ENCODE measurements at regions not wholly inside any gene's neighbourhood (a gene's known extent, or its start where the extent isn't known, plus 50 kb on each side); places are given as distances from the start of the nearest gene placed in this dataset.

DNA sequence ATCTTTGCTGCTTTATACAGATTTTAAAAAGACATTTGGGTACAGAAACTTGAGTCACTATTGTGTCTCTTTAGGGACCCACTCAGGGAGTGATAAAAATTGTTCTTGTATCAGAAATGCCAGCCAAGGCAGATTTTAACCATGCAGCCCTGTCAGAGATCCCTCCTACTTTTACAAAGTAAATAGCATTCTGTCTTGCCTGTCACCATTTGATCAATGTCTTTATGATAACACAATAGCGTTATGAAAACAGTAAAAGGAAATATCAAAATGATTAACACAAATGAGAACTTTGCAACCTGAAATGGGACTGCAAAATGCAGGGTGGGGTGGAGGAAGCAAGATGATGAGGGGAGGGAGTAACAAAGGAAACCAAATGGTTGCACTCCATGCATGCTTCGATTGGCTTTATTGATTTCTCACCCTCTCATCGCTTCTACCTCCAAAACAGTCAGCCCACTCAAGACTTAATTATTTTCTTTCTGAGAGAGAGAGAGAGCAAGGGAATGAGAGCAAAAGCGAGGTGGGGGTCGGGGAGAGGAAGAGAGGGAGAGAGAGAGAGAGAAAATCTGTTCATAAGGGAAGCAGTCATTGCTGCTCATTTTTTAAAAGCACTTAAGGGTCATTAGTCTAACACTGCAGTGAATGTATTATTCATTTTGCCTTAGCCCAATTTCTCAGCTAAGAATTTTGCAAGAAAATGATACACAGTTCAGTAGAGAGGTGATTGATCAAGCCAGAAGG is 576.5 kb downstream of the CSNK1G3 start:
- no peak for DNase-seq

DNA sequence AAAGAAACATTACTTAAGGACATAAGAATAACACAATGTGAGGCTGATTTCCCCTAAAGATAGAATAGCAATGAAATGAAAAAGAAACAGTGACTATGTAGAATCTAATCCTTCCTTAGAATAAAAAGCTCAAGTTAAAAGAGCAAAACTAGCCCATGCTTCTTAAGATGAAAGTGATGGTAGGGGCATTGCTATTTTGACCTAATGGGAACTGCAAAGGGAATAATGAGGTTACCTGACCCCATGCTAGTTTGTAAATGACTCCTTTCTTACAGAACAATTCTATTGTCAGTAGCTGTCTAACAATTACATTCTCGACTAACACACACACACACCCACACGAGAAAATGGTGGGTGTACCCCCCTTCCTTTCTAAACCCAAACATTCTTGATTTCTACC is 575.8 kb downstream of the CSNK1G3 start:
- no peak for DNase-seq

DNA sequence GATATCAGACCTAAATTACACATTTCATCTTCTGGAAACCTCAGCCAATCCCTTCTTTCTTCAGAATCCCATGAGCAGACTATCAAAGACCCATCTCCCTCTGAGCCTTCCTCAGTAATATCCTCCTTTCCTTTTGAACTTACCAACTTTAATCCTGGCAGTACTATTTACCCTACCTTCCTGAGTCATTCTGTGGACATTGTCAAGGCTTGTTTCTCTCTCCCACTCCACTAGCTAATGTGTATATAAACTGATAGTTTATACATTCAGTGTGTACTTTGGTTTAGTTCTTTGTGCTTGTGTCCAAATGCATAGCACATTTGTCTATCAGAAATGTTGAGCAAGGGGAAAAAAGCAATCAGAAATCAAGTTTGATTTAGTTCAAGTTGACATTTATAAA is 568.3 kb downstream of the CSNK1G3 start:
- DNase-seq = no peak

DNA sequence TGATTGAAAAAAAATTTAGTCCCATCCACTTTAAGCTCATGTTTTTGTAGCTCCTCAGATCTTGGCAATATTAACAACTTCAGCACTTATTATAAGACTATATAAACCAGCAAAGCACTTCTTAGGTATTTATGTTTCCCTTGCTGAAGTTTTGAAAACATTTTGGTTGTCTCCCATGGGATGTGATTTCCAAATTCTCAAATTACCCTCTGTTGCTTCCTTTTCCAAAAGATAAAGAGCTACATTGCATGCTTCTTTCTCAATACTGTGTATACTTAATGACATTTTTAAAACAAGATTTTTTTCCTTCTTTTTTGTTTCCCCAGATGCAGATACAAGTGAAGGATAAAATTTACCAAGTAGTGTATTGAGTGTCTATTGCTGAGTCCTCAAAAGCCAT is 567.1 kb downstream of the CSNK1G3 start:
- no peak for DNase-seq

DNA sequence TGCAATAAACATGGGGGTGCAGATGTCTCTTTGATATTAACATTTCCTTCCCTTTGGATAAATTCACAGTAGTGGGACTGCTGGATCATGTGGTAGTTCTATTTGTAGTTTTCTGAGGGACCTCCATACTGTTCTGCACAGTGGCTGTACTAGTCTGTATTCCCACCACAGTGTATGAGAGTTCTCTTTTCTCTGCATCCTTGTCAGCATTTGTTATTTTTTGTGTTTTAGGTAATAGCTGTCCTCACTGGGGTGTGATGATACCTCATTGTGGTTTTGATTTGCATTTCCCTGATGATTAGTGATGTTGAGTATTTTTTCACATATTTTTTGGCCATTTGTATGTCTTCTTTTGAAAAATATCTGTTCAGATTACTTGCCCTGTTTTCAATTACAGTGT is 562.5 kb downstream of the CSNK1G3 start:
- DNase-seq = no peak

DNA sequence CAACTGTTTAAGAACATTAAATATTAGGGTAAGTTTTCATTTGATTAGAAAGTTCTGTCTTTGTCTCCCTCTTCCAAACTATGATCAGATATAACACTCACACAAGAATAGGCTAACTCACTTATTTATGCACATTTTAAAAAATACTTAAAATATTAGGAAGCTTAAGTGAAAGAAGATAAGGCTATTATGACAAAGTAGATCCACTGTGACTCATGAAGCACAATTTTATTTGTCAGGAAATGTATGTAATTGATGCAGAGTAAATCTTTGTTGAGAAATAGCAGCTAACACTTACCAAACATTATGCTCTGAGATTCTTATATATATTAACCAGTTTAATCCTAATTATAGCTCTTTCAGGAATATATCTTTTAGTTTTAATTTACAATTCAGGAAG is 560.6 kb downstream of the CSNK1G3 start:
- no peak for DNase-seq

DNA sequence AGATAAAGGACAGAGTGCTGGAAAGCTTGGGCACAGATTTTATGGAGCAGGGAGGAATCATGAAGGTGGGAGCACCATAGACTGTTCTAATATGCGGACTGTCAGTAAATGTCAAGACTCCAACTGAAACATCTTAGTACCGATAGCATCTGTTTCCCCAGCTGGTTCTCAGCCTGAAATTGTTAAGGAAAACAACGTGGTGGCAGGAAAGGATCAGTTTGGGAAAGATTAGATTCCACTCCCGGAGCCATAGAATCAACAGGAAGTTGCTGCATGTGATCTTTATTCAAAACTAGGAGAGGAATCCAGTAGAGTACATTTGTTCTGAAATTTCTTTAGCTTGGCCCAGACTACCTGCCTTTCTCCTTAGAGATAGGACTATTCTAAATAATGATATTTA is 559.1 kb downstream of the CSNK1G3 start:
- no peak for DNase-seq

DNA sequence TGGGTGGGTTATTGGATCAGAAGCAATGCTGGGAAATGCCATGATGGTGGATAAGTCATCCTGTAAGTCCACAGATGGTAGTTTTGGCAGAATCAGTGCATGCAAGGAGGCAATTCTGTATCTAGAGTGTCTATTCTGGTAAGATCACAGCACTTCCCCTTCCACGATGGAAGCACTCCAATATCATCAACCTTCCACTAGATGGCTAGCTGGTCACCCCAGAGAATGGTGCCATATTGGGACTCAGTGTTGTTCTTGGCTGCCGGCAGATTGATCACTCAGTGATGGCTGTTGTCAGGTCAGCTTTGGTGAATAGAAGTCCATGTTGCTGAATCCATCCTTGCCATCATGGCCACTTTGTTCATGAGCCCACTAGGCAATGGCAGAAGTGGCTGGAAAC is 553.5 kb downstream of the CSNK1G3 start:
- no peak for DNase-seq

DNA sequence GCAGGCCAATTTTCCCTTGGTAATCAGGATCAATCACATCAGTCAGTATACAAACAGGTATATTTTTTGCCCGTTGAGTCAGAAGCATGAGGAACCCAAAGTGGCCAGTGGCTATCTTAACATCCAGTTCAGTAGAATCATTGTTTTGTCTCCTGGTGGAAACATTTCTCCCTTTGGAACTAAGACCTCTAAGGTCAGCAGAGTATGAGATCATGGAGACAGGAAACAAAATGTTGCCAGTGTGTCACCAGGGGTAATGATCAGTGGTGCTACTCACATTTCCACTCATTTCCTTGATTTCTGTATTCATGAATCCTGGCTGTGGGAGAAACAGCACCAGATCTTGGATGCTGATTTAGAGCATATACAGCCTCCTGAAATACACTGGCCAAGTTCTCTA is 553.0 kb downstream of the CSNK1G3 start:
- DNase-seq = no peak

DNA sequence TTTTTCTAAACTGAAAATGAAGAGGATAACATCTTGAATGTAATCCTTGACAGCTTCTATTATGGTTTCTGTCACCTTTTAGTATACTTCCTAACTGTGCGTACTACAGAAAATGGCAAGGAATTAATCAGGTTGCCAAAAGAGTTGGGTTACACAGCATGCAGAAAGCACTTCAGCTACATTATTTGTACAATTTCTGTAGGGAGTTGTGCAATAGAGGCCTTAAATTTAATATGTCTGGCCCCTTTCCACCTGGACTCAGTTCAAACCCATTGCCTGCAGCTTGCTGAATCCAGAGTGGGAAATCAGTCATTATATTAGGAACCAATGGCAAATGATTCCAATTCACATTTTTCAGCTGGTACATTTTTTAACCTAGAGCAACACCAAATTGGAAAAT is 549.7 kb downstream of the CSNK1G3 start:
- no peak for DNase-seq

DNA sequence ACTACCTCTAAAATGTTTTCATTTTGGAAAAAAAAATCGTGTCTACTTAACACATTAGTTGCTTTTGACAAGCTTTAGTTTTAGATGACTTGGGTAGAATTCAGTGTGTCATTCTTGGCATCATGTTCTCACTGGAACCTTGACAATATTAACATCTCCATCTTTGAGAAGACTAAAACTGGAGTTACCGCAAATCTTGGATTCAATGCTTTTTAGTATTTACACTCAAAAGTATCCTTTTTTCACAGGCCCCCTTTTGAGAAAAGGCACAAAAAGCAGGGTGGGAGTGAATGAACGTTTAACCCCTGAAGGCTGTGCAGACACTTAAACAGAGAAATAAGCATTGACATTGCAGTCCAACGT is 549.1 kb downstream of the CSNK1G3 start:
- no peak for DNase-seq

DNA sequence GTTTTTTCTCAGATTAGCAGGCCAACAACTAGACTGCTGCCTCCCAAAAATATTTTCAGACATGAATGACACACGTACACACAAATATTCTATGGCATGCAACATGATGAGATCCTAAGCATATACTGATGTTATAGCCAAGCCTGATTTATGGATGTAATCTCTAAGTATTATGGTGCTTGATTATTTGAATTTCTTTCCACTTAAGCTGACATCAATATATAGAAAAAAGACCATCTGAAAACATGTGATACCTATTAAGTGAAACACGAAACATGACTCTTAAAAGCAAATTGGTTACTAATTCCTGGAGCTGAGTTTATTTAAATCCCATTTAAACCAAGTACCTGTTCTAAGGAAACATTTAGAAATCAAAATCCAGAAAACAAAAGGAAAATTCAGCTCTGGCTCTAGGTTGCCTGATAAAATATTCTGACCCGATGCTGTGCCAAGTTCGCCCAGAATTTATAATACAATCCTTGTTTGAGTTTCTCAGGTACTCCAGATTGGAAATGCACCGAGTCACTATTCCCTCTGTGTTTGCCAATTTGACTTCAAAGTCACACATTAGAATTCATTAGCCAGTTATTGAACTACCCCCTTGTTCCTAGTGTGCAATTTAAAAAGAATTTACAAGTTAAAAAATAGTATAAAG is 548.6 kb downstream of the CSNK1G3 start:
- no peak for DNase-seq

DNA sequence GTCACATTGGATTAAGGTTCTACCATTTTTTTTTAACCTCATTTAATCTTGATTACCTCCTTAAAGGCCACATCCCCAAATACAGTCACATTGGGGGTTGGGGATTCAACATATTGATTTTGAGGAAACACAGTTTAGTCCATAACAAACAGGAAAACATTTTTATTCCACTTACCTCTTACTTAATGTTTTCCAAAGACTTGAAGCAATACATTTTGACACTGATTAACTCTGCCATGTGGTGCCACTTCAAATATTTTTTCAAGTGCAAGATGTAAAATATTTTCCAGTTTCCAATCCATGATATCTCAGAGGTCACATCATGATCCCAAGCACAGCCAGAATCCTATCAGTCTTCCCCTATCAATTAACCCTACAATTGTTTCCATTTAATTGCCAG is 548.0 kb downstream of the CSNK1G3 start:
- DNase-seq = no peak

DNA sequence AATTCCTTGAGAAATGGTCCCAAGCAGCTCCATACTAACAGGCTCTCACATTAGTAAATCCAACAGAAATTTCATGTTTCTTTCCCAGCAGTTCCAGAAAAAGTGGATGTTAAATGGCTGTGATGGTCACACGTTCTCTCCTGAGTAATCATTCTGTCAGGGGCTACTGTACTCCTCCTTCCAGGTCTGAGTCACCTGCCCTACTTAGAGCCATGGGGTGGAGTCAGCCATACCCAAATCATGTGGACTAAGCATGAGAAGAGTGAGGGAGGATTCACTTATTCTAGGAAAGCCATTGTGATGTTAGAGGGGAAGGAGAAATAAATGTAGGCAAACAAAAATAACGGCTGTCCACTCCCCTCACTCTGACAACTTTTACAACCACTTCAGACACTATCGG is 547.2 kb downstream of the CSNK1G3 start:
- no peak for DNase-seq

DNA sequence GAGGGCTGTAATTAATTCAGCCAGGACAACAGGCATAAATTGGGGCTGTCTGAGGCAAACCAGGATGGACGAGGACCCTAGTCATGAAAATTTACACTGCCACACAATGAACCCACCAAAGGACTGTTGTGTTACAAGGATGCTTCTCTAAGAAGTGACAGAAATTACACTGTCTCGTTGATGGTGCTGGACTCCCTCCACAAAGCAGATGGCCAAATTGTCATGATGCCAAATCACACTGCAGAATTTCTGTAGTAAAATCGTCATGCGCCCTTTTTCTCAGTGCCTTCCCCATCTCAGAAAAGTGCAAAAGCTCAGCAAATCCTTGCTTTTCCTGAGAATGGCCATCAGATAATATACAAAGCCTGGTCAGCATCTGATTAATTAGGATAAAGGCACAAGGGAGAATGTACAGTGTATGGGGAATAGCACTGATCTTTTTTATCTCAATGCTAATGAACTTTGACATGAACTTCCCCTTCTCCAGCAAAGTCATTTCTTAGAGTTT is 545.8 kb downstream of the CSNK1G3 start:
- DNase-seq = no peak

DNA sequence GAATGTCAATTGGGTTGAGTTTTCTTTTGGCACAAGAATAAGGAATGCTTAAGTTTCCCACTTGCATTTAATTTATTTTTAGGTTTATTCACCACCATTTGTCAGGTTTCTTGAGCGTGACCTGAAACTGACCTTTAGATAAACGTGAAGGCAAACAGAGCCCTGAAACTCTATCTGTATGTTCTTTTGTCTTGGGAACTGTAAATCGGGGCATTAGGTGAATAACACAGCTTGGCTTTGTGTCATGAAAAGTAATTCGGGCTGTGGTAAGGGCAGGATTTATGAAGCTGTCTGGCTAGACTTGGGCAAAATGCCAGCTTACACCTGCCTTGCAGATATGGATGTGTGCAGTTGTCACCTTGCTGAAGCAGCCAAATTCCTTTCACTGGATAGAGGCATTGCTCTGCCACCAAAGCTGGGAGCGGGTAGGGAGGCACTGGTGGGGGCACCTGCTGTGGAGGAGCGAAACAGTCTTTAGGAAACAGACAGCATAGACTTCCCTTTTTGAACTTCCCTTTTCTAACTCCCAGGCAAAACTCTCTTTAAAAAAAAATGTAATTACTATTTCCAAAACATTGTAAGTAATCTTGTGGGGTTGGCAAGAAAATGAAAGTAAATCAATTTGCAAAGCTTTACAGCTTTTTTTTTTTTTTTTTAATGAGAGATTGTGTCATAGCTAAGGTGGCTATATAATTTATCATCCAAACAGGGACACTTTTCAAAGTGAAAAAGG is 545.2 kb downstream of the CSNK1G3 start:
- no peak for DNase-seq

DNA sequence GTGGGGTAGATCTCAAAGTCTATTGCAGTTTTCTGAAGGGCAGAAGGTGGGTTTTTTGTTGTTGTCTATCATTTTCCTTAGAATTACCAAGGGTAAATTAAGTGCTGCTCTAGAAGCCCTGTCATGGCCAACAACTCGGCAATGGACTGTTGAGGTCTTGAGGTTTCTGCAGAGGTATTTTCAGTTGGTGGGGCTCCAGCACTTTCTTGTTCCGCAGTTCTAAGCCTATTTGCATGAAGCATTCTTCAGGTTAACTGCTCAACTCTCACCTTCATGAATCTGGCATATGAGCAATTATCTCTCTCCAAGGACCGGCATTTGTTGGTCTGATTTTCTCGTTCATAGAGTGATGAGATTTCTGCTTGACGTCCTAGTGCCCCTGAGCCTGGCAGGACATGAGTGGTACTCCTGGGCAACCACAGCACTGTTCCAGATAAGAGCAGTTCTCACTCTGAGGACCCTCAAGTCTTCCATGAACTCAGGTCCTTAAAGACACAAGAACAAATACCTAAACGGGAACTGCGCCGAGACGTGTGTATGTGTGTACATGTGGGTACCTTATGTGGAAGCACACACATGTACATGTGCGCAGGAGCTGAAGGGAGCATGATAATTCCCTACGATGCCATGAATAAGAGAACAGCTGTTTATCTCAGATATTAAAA is 544.5 kb downstream of the CSNK1G3 start:
- no peak for DNase-seq

DNA sequence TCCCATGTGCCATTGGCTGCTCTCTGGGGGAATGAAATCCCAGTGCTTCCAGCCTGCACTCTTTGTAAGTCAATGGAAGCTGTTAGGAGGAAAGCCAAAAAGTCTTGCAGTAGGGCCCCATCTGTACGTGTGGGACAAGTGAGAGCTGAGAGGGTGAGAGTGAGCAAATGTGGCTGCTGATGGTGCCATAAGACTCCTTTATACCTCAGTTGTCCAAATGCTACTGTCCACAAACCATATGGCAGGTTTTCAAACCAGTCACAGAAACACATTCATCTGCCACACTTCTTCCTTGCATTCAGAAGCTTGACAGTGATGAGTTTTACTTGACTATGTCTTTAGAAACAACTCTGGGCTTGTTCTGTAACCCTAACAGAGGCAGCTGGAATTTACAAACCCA is 543.8 kb downstream of the CSNK1G3 start:
- no peak for DNase-seq

DNA sequence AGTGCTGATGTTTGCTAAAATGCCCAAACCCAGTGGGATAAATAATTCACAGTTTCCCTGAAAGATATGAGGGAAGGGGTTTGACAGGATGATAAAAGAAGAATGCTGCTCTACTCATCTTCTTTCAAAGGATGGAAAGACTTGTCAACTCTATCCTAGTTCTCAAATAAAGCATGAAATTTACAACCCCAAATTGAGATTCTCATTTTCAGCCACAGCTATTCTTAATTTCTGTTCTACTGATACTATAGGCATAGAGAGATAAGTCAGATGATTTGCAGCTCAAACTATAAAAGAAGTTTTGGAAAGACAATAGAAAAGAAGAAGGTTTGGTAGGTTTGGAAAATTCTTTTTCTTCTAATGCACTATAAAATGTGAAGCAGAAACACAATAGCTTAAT is 542.6 kb downstream of the CSNK1G3 start:
- DNase-seq = no peak

DNA sequence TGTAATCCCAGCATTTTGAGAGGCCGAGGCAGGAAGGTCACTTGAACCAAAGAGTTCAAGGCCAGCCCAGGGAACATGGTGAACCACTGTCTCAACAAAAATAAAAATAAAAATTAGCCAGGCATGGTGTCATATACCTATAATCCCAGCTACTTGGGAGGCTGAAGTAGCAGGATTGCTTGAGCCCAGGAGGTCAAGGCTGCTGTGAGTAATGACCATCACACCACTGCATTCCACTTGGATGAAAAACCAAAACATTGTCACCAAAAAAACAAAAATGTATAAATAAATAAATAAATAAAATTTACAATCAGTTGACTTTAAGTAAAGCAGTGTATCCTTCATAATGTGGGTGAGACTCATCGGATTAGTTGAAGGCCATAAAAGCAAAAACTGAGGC is 541.4 kb downstream of the CSNK1G3 start:
- DNase-seq = no peak

DNA sequence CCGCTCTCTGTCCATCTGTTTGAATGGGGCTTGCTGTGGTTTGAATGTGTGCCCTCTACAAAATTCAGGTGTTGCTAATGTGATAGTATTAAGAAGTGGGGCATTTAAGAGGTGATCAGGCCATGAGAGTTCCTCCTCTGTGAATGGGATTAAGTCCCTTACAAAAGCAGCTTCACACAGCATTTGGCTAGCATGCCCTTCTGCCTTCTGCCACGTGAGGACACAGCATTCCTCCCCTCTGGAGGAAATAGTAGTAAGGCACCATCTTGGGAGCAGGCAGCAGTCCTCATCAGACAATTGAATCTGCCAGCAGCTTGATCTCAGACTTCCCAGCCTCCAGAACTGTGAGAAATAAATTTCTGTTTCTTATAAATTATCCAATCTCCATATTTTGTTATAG is 540.2 kb downstream of the CSNK1G3 start:
- DNase-seq = no peak

DNA sequence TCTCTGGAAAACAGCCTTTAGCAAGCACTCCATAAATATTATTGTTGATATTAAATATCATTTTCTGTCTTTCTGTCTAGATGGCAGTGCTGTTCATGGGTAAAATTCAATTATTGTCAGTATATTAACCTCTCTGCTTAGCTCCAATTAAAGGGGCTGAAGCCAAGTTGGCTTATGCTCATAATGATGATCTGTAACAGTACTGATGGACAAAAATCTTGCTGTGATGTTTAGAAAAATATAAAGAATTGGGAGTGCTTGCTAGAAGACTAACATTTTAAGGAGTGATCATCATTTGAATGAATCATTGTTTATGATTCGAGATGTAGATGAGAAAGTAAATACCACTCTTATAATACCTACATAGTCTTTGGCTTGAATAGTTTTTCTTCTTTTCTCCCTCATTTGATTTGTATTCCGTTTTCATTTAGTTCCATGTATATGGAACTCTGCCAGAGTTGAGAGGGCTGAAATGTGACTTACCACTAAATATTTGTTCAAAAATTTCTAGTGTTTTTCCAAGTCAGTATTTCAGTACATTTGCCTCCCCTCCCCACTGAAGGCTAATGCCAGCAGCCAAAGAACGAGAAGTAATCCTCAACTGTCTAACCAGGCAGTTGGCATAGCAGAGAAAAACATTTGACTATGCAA is 538.3 kb downstream of the CSNK1G3 start:
- no peak for DNase-seq

DNA sequence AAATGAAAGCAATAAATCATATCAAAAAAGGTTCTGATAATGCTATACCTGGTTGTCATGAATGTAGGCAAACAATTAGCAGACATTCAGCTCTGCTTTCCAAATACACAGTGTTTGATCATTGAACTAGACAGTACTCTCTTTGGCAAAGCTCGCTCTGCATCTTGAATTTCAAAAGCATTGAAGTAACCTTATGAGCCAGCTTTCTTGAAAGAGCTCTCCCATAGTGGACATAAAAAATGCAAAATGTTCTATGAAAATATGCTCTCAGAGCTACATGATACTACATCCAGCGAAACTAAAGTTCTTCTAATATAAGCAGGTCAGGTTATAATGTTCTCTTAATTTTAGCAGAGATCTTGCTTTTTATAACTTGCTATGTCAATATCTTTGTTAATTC is 533.4 kb downstream of the CSNK1G3 start:
- no peak for DNase-seq

All from stimulated activated CD4-positive, alpha-beta T cell treated with anti-CD3 and anti-CD28 coated beads, Interleukin-4, amount 100 ng/mL, for 24 hours (primary cell).